ENCODE measurements at regions not wholly inside any gene's neighbourhood (a gene's known extent, or its start where the extent isn't known, plus 50 kb on each side); places are given as distances from the start of the nearest gene placed in this dataset.

GRCh38 chr5:90312027-90312426 lies 97.5 kb downstream of the CETN3 start:
- TF ChIP-seq CTCF (conservative IDR thresholded peaks at IDR 0.05; ENCODE audit: low read depth, low read length), result no peak
- no peak overlapping the region for H3K4me3 ChIP-seq (ENCODE audit: low read length)
- no peak for DNase-seq (ENCODE audit: low read depth)

DNA sequence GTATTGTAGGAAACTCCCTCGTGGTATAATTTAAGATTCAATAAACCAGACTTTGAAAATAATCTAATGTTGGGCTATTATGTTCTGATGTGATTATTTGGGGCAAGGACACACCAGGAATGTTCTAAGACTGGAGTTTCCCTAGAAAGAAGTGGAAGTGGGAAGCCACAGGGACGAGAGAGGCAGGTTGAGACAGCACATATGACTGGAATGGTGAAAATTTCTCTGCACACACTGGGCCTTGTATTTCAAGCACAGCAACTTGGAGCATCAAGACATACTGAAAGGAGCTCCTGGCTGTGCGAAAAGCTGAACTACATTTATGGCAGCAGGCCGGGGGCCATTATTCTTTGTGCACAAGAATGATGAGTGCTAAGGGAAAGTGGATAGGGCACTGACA lies 98.2 kb downstream of the CETN3 start:
- no peak for TF ChIP-seq CTCF (conservative IDR thresholded peaks at IDR 0.05; ENCODE audit: low read depth, low read length)
- no peak for DNase-seq (ENCODE audit: low read depth)
- H3K4me3 ChIP-seq (ENCODE audit: low read length), result no peak overlapping the region

GRCh38 chr5:90308787-90309585 lies 100.6 kb downstream of the CETN3 start:
- H3K4me3 ChIP-seq (ENCODE audit: low read length), result no peak overlapping the region
- no peak for TF ChIP-seq CTCF (conservative IDR thresholded peaks at IDR 0.05; ENCODE audit: low read depth, low read length)
- no peak for DNase-seq (ENCODE audit: low read depth)

DNA sequence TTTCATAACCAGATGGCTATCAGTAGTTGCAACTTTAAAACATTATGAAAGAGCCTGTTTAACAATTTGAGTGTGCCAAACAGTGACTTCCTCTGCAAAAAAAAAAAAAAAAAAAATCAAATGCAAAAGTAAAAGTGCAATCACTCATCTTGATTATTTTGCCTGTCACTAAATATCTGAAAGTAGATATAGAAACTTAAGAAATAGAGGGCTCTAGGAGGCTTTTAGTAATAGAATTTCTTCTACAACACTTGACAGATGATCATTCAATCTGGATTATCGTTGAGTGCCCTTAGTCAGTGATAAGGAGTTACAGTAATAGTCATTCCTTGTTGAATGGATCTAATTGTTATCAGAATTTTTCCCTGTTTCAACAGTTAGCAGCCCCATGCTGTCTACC lies 101.8 kb downstream of the CETN3 start:
- no peak for TF ChIP-seq CTCF (conservative IDR thresholded peaks at IDR 0.05; ENCODE audit: low read depth, low read length)
- DNase-seq (ENCODE audit: low read depth), result no peak
- no peak overlapping the region for H3K4me3 ChIP-seq (ENCODE audit: low read length)

DNA sequence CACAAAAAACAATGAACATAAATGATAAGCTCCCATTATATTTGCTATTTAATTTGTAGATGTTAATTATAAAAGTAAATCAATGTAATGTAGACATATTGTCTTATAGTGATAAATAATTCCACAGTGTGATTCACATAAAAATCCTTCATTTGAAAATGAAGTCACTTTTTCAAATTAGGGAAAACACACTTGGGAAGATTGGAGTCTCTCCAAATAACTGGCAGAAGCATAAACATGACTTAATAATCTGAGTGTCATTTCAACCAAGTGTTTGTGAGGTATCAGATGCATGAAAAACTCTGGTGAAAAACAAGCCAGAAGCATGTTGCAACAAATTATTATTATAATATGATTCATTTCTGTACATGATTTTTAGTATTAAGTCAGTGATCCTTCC lies 102.2 kb downstream of the CETN3 start:
- no peak for TF ChIP-seq CTCF (conservative IDR thresholded peaks at IDR 0.05; ENCODE audit: low read depth, low read length)
- no peak overlapping the region for H3K4me3 ChIP-seq (ENCODE audit: low read length)
- no peak for DNase-seq (ENCODE audit: low read depth)

- TF ChIP-seq CTCF (conservative IDR thresholded peaks at IDR 0.05; ENCODE audit: low read depth, low read length), result no peak
- H3K4me3 ChIP-seq (ENCODE audit: low read length), result no peak overlapping the region
- no peak for DNase-seq (ENCODE audit: low read depth)
Measured at GRCh38 chr5:90306613-90307012, 102.9 kb downstream of the CETN3 start.

DNA sequence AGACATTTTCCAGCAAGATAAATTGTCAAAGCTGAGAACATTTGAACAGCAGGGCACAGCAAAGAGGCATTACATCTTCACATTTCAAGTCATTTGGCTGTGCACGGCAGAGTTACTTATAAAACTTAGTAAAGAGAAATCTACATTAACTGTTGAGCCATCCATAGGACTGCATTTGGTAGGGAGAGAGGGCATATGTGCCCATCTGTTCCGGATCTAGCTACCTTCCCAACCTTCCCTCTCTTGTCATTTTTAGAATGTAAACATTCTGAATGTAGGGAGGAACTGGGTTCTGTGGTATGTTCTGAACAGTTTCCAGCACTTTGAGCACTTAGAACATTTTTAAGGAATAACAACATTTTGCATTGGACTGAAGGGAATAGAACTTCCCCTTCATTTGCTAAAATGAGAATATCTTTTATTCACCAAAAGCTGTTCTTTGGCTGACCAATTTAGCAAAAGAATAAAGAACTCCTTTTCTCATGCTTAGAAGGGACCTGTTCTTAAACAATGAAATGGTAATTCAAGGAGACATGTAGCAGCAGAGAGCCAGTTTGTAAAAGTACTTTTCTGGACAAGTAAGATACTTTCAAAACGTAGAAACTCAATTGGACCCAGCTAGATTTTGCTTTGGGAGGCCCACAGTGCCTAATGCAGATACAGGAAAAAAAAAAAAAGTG lies 104.4 kb downstream of the CETN3 start:
- DNase-seq (ENCODE audit: low read depth), result no peak
- TF ChIP-seq CTCF (conservative IDR thresholded peaks at IDR 0.05; ENCODE audit: low read depth, low read length), result no peak
- no peak overlapping the region for H3K4me3 ChIP-seq (ENCODE audit: low read length)

Measured in retinal pigment epithelial cell (primary cell).